H9 (cell line): ENCODE measurements at regions not wholly inside any gene's neighbourhood (a gene's known extent, or its start where the extent isn't known, plus 50 kb on each side); places are given as distances from the start of the nearest gene placed in this dataset.
"Not testable (repeated sequence)": the region's sequence is repeated elsewhere in the genome, so short reads cannot be mapped to it uniquely, and the experiment has no call there.

Experiments
- DNase-seq: peaks from one replicate; pipeline ENCODE4 v3.0.0-alpha.2; 2017
- H2AFZ ChIP-seq: one replicate; pipeline ENCODE4 v1.6.1; 2013; ENCODE audit warnings: mild to moderate bottlenecking, low read length, control low read depth, moderate library complexity
- H2AK5ac ChIP-seq: 2 replicates; pipeline ENCODE4 v1.6.1; 2013; ENCODE audit warnings: low read length, control low read depth, mixed read lengths; ENCODE audit not compliant: insufficient read length
- H2BK120ac ChIP-seq: one replicate; pipeline ENCODE4 v1.6.1; 2013; ENCODE audit warnings: low read depth, mild to moderate bottlenecking, low read length, control low read depth, inconsistent platforms; ENCODE audit not compliant: poor library complexity, severe bottlenecking
- H2BK12ac ChIP-seq: 2 replicates; pipeline ENCODE4 v1.6.1; 2013; ENCODE audit warnings: low read length, control low read depth, mixed read lengths, low read depth; ENCODE audit not compliant: insufficient read length
- H2BK15ac ChIP-seq: 2 replicates; pipeline ENCODE4 v1.6.1; 2013; ENCODE audit warnings: low read depth, low read length, control low read depth
- H2BK20ac ChIP-seq: one replicate; pipeline ENCODE4 v1.6.1; 2013; ENCODE audit warnings: low read depth, mild to moderate bottlenecking, low read length, control low read depth, inconsistent platforms; ENCODE audit not compliant: poor library complexity, severe bottlenecking
- H2BK5ac ChIP-seq: 2 replicates; pipeline ENCODE4 v1.6.1; 2013; ENCODE audit warnings: low read length, control low read depth, mixed read lengths; ENCODE audit not compliant: insufficient read length
- H3K14ac ChIP-seq: 2 replicates; pipeline ENCODE4 v1.6.1; 2013; ENCODE audit warnings: low read length, control low read depth; ENCODE audit not compliant: insufficient read depth
- H3K18ac ChIP-seq: 2 replicates; pipeline ENCODE4 v1.6.1; 2013; ENCODE audit warnings: low read depth, mild to moderate bottlenecking, mixed read lengths, low read length, control low read depth; ENCODE audit not compliant: insufficient read length
- H3K23ac ChIP-seq: 2 replicates; pipeline ENCODE4 v1.6.1; 2013; ENCODE audit warnings: low read length, control low read depth, mixed read lengths, low read depth; ENCODE audit not compliant: insufficient read length
- H3K23me2 ChIP-seq: 2 replicates; pipeline ENCODE4 v1.6.1; 2013; ENCODE audit warnings: low read depth, mild to moderate bottlenecking, mixed read lengths, low read length, control low read depth; ENCODE audit not compliant: insufficient read length, poor library complexity, severe bottlenecking
- H3K27ac ChIP-seq: 2 replicates; pipeline ENCODE4 v1.5.1; 2013; ENCODE audit warnings: low read length, control low read depth, mixed read lengths, low read depth; ENCODE audit not compliant: insufficient read length
- H3K27me3 ChIP-seq: 2 replicates; pipeline ENCODE4 v1.6.1; 2013; ENCODE audit warnings: low read length, control low read depth, inconsistent platforms; ENCODE audit not compliant: insufficient read depth
- H3K4ac ChIP-seq: 2 replicates; pipeline ENCODE4 v1.6.1; 2013; ENCODE audit warnings: low read depth, mild to moderate bottlenecking, control low read depth, inconsistent platforms, low read length, moderate library complexity
- H3K4me1 ChIP-seq: 2 replicates; pipeline ENCODE4 v1.6.1; 2013; ENCODE audit warnings: low read length, control low read depth, inconsistent platforms; ENCODE audit not compliant: insufficient read depth
- H3K4me2 ChIP-seq: 2 replicates; pipeline ENCODE4 v1.6.1; 2013; ENCODE audit warnings: low read length, control low read depth, mixed read lengths; ENCODE audit not compliant: insufficient read length, insufficient read depth
- H3K56ac ChIP-seq: 2 replicates; pipeline ENCODE4 v1.6.1; 2013; ENCODE audit warnings: low read depth, mild to moderate bottlenecking, mixed read lengths, low read length, control low read depth; ENCODE audit not compliant: insufficient read length
- H3K79me1 ChIP-seq: 2 replicates; pipeline ENCODE4 v1.6.1; 2013; ENCODE audit warnings: low read depth, mild to moderate bottlenecking, moderate library complexity, low read length, control low read depth, inconsistent platforms; ENCODE audit not compliant: insufficient read depth, poor library complexity, severe bottlenecking
- H3K79me2 ChIP-seq: 2 replicates; pipeline ENCODE4 v1.6.1; 2013; ENCODE audit warnings: low read length, control low read depth, inconsistent platforms; ENCODE audit not compliant: insufficient read depth
- H3K9ac ChIP-seq: 2 replicates; pipeline ENCODE4 v1.6.1; 2013; ENCODE audit warnings: low read length, control low read depth, mixed read lengths; ENCODE audit not compliant: insufficient read length; ENCODE audit errors: extremely low read depth
- H3K9me3 ChIP-seq: one replicate; pipeline ENCODE4 v1.6.1; 2013; ENCODE audit warnings: low read depth, low read length, inconsistent platforms; ENCODE audit not compliant: control insufficient read depth
- H3T11ph ChIP-seq: one replicate; pipeline ENCODE4 v1.6.1; 2013; ENCODE audit warnings: mild to moderate bottlenecking, low read length, control low read depth, inconsistent platforms
- H4K20me1 ChIP-seq: one replicate; pipeline ENCODE4 v1.6.1; 2013; ENCODE audit not compliant: control insufficient read depth, insufficient read length, insufficient read depth
- H4K5ac ChIP-seq: 2 replicates; pipeline ENCODE4 v1.6.1; 2013; ENCODE audit warnings: low read depth, mild to moderate bottlenecking, mixed read lengths, low read length, control low read depth; ENCODE audit not compliant: insufficient read length
- H4K8ac ChIP-seq: replicated peaks from 2 replicates; pipeline ENCODE4 v1.6.1; 2013; ENCODE audit warnings: low read length, control low read depth, mixed read lengths, low read depth; ENCODE audit not compliant: insufficient read length
- H4K91ac ChIP-seq: 2 replicates; pipeline ENCODE4 v1.6.1; 2013; ENCODE audit warnings: low read depth, mild to moderate bottlenecking, moderate library complexity, mixed read lengths, low read length, control low read depth; ENCODE audit not compliant: insufficient read length
- H3K27ac Mint-ChIP-seq, 3 experiments: 2 replicates in 2 of 3; 3 replicates in 1 of 3; pipeline ENCODE4 v1.8.0; 2020 to 2021; ENCODE audit warnings: mixed read lengths in 3 of 3, mild to moderate bottlenecking in 1 of 3, moderate library complexity in 1 of 3
- H3K27me3 Mint-ChIP-seq: 2 replicates; pipeline ENCODE4 v1.8.0; 2021; ENCODE audit warnings: low read depth, mild to moderate bottlenecking, moderate library complexity, mixed read lengths
- H3K36me3 Mint-ChIP-seq, 3 experiments: 2 replicates in 2 of 3; 3 replicates in 1 of 3; pipeline ENCODE4 v1.8.0; 2020 to 2021; ENCODE audit warnings: low read depth in 3 of 3, mixed read lengths in 3 of 3; ENCODE audit not compliant: insufficient read depth in 1 of 3
- H3K4me1 Mint-ChIP-seq, 2 experiments: 2 replicates each; pipeline ENCODE4 v1.8.0; 2020; ENCODE audit warnings: mixed read lengths in 2 of 2
- H3K4me3 Mint-ChIP-seq, 2 experiments: 2 replicates in 1 of 2; 3 replicates in 1 of 2; pipeline ENCODE4 v1.8.0; 2020 to 2021; ENCODE audit warnings: mild to moderate bottlenecking in 2 of 2, mixed read lengths in 2 of 2, moderate library complexity in 1 of 2
- H3K9me3 Mint-ChIP-seq, 2 experiments: 2 replicates in 1 of 2; 3 replicates in 1 of 2; pipeline ENCODE4 v1.8.0; 2020; ENCODE audit warnings: mild to moderate bottlenecking in 2 of 2, mixed read lengths in 2 of 2, moderate library complexity in 1 of 2
- CTCF ChIP-seq: fragments of 200-600 bp; sonication (generic); conservative IDR thresholded peaks from 3 replicates; pipeline ENCODE4 v1.8.0; 2021; ENCODE audit warnings: antibody characterized with exemption, mild to moderate bottlenecking
- WGBS: extraction: QIAGEN DNeasy Blood & Tissue Kit; methylation state at CpG from one replicate; pipeline ENCODE4 v1.1.7; 2013; ENCODE audit warnings: missing lambda C conversion rate, low lambda C conversion rate, mixed read lengths; ENCODE audit not compliant: insufficient read length; ENCODE audit errors: extremely low coverage; 5-methylcytosine and 5-hydroxymethylcytosine counted together

- Histone ChIP-seq H3K4me1 (no peaks in the 10 kb centered on the region), H3K27ac (no peak overlapping the region), H3K79me2 (no peaks in the 10 kb centered on the region), H2BK5ac (no peak overlapping the region), H4K8ac (no peak overlapping the region), H3K14ac (no peak overlapping the region), H3K9me3 (no peaks in the 10 kb centered on the region), H3K23ac (no peak overlapping the region), H2BK20ac (no peak overlapping the region), H3K18ac (no peak overlapping the region), H4K5ac (no peak overlapping the region), H3K79me1 (no peaks in the 10 kb centered on the region), H3K9ac (no peak overlapping the region), H4K20me1 (no peaks in the 10 kb centered on the region), H3K4me2 (no peak overlapping the region), H2AFZ (no peak overlapping the region), H3T11ph (no peak overlapping the region), H3K56ac (no peak overlapping the region), H3K27me3 (no peaks in the 10 kb centered on the region), H2AK5ac (no peak overlapping the region), H3K23me2 (no peaks in the 10 kb centered on the region), H2BK15ac (no peak overlapping the region), H3K4ac (no peak overlapping the region), H2BK12ac (no peak overlapping the region), H4K91ac (no peak overlapping the region), H2BK120ac (no peak overlapping the region)
- H3K9me3 Mint-ChIP-seq: no peaks in the 10 kb centered on the region; a peak in 2 of 5 replicates
- H3K4me1 Mint-ChIP-seq: peaks cover 9 to 10% of the 10 kb centered on the region in 2 experiments
- peaks cover 6% of the 10 kb centered on the region; the same call in 1 of the 2 replicates for H3K27me3 Mint-ChIP-seq
- WGBS: no CpG with 5 or more reads among the region's 3 CpGs
- no peak overlapping the region for H3K4me3 Mint-ChIP-seq
- DNase-seq: no peak
- TF ChIP-seq CTCF: no peak
- no peaks in the 10 kb centered on the region for H3K36me3 Mint-ChIP-seq
- no peak overlapping the region for H3K27ac Mint-ChIP-seq
Measured at GRCh38 chr2:235107640-235107951, 155.8 kb downstream of the SH3BP4 start.

GRCh38 chr2:235109561-235109960 is 157.7 kb downstream of the SH3BP4 start:
- not testable (repeated sequence) for H3K79me2 ChIP-seq, H3K27me3 Mint-ChIP-seq, H2BK5ac ChIP-seq, H2BK12ac ChIP-seq, H2BK120ac ChIP-seq, H3K9ac ChIP-seq, H2BK20ac ChIP-seq, H3K23ac ChIP-seq, H3T11ph ChIP-seq, H3K56ac ChIP-seq, DNase-seq, H3K27me3 ChIP-seq, H3K9me3 Mint-ChIP-seq, H4K5ac ChIP-seq, H3K4ac ChIP-seq, H3K4me1 ChIP-seq, H3K79me1 ChIP-seq, H3K14ac ChIP-seq, H3K4me3 Mint-ChIP-seq, H3K23me2 ChIP-seq, H3K27ac Mint-ChIP-seq, H3K36me3 Mint-ChIP-seq, H3K27ac ChIP-seq, H2BK15ac ChIP-seq, H4K91ac ChIP-seq, H3K18ac ChIP-seq, H4K8ac ChIP-seq, H3K9me3 ChIP-seq, H2AFZ ChIP-seq, H2AK5ac ChIP-seq, H4K20me1 ChIP-seq, H3K4me2 ChIP-seq
- WGBS: no CpG with 5 or more reads among the region's 7 CpGs
- peaks cover 12 to 14% of the 10 kb centered on the region in 2 experiments for H3K4me1 Mint-ChIP-seq
